Keratinocyte (primary cell): ENCODE measurements at regions not wholly inside any gene's neighbourhood (a gene's known extent, or its start where the extent isn't known, plus 50 kb on each side); places are given as distances from the start of the nearest gene placed in this dataset.

Experiments
- DNase-seq: peaks from one replicate; pipeline ENCODE4 v3.0.0-alpha.2; 2011; ENCODE audit warnings: low read depth, missing footprints, low spot score
- FAIRE-seq: peaks from 2 replicates; lab custom pipeline; 2011; peaks lifted over from hg19 to GRCh38; lab: Jason Lieb, UNC
- H2AFZ ChIP-seq: 2 replicates; pipeline ENCODE4 v1.6.0; 2012; ENCODE audit warnings: low read length, control low read depth, inconsistent platforms; ENCODE audit not compliant: control insufficient read depth
- H3K27ac ChIP-seq: 2 replicates; pipeline ENCODE4 v1.5.1; 2011; ENCODE audit warnings: low read length; ENCODE audit not compliant: control insufficient read depth, insufficient read depth
- H3K27me3 ChIP-seq: 3 replicates; pipeline ENCODE4 v1.6.0; 2011; ENCODE audit warnings: low read length; ENCODE audit not compliant: control insufficient read depth, insufficient read depth; ENCODE audit errors: extremely low read depth
- H3K36me3 ChIP-seq, 2 experiments: 2 replicates in 1 of 2; 3 replicates in 1 of 2; pipeline ENCODE4 v1.5.1; 2011; ENCODE audit warnings: low read length in 2 of 2, mild to moderate bottlenecking in 1 of 2; ENCODE audit not compliant: control insufficient read depth in 2 of 2, insufficient read depth in 2 of 2; ENCODE audit errors: extremely low read depth in 1 of 2
- H3K4me1 ChIP-seq: 3 replicates; pipeline ENCODE4 v1.5.1; 2011; ENCODE audit warnings: low read length; ENCODE audit not compliant: control insufficient read depth, insufficient read depth; ENCODE audit errors: extremely low read depth
- H3K4me2 ChIP-seq: 3 replicates; pipeline ENCODE4 v1.6.0; 2011; ENCODE audit warnings: low read depth, low read length; ENCODE audit not compliant: control insufficient read depth, insufficient read depth; ENCODE audit errors: extremely low read depth
- H3K4me3 ChIP-seq, 3 experiments: fragments of 200-600 bp in 1 of 3; sonication (generic) in 1 of 3; 2 replicates in 2 of 3; 3 replicates in 1 of 3; pipeline ENCODE4 v1.5.1; 2011 to 2016; ENCODE audit warnings: low read length in 3 of 3, mild to moderate bottlenecking in 3 of 3, control low read depth in 2 of 3, inconsistent platforms in 1 of 3, low read depth in 1 of 3, mixed read lengths in 1 of 3, mixed run types in 1 of 3, moderate library complexity in 1 of 3; ENCODE audit not compliant: control insufficient read depth in 2 of 3, insufficient read depth in 2 of 3; ENCODE audit errors: extremely low read depth in 1 of 3
- H3K79me2 ChIP-seq: 2 replicates; pipeline ENCODE4 v1.6.0; 2012; ENCODE audit warnings: low read length; ENCODE audit not compliant: control insufficient read depth, insufficient read depth
- H3K9ac ChIP-seq: 3 replicates; pipeline ENCODE4 v1.6.0; 2011; ENCODE audit warnings: low read length; ENCODE audit not compliant: control insufficient read depth, insufficient read depth; ENCODE audit errors: extremely low read depth
- H3K9me1 ChIP-seq: 3 replicates; pipeline ENCODE4 v1.6.0; 2011; ENCODE audit warnings: low read length; ENCODE audit not compliant: control insufficient read depth, insufficient read depth; ENCODE audit errors: extremely low read depth
- H3K9me3 ChIP-seq: 2 replicates; pipeline ENCODE4 v1.5.1; 2012; ENCODE audit warnings: low read depth, low read length; ENCODE audit not compliant: control insufficient read depth
- H4K20me1 ChIP-seq: 3 replicates; pipeline ENCODE4 v1.6.0; 2011; ENCODE audit warnings: low read length; ENCODE audit not compliant: control insufficient read depth, insufficient read depth; ENCODE audit errors: extremely low read depth
- EZH2 ChIP-seq: IDR thresholded peaks from one replicate; pipeline ENCODE4 v1.6.1; 2012; ENCODE audit warnings: inconsistent platforms, mild to moderate bottlenecking, low read length, moderate library complexity
- dilution Hi-C: fragments of 300-500 bp; cut with MboI; formaldehyde crosslinking; loops from one replicate; pipeline ENCODE4 v1.7.0; 2020; ENCODE audit warnings: low sequenced_read_pairs; ENCODE audit not compliant: extremely low pct_ligation_motif_present
- TF ChIP-seq, protein P1 (sequence below), 3 experiments: IDR thresholded peaks in 1 of 3; conservative IDR thresholded peaks in 1 of 3; optimal IDR thresholded peaks in 1 of 3; 2 replicates in 2 of 3; 3 replicates in 1 of 3; pipeline versions ENCODE3 to v1.5.1; 2011; ENCODE audit warnings: low read length in 3 of 3, mild to moderate bottlenecking in 3 of 3, moderate library complexity in 2 of 3, control low read depth in 1 of 3, inconsistent platforms in 1 of 3; ENCODE audit not compliant: insufficient read depth in 2 of 3; ENCODE audit errors: extremely low read depth in 1 of 3

DNA sequence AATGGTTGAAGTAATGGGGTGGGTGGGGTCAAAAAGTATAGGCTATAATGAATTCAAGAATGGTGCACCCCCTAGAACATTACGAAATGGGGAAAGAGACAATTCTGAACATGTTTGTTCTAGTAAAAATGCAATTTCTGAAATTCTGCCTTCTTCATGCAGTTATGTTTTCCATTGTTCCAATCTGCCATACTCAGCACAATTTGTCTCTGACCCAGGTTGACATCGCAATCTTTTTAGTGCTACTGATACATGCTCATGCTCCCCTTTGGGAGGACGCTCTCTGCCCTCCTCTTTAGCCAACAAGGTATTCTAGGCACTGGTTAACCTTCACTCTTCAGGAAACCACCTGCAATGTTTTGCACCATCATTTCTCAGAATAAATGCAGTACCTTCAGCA, 1303.9 kb upstream of the PIK3C3 start:
- Histone ChIP-seq H2AFZ (no peak overlapping the region), H3K27ac (no peak overlapping the region), H4K20me1 (no peaks in the 10 kb centered on the region), H3K4me3 (no peak overlapping the region), H3K9me1 (no peaks in the 10 kb centered on the region), H3K9ac (no peak overlapping the region), H3K9me3 (no peaks in the 10 kb centered on the region), H3K27me3 (no peaks in the 10 kb centered on the region), H3K4me2 (no peak overlapping the region), H3K79me2 (no peaks in the 10 kb centered on the region), H3K36me3 (no peaks in the 10 kb centered on the region), H3K4me1 (no peaks in the 10 kb centered on the region)
- DNase-seq (no peak), FAIRE-seq (no peak)
- TF ChIP-seq, protein P1, sequence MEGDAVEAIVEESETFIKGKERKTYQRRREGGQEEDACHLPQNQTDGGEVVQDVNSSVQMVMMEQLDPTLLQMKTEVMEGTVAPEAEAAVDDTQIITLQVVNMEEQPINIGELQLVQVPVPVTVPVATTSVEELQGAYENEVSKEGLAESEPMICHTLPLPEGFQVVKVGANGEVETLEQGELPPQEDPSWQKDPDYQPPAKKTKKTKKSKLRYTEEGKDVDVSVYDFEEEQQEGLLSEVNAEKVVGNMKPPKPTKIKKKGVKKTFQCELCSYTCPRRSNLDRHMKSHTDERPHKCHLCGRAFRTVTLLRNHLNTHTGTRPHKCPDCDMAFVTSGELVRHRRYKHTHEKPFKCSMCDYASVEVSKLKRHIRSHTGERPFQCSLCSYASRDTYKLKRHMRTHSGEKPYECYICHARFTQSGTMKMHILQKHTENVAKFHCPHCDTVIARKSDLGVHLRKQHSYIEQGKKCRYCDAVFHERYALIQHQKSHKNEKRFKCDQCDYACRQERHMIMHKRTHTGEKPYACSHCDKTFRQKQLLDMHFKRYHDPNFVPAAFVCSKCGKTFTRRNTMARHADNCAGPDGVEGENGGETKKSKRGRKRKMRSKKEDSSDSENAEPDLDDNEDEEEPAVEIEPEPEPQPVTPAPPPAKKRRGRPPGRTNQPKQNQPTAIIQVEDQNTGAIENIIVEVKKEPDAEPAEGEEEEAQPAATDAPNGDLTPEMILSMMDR (optimal IDR thresholded peaks at IDR 0.05 in 1 of 3, IDR thresholded peaks at IDR 0.05 in 1 of 3, conservative IDR thresholded peaks at IDR 0.05 in 1 of 3; ENCODE audit: extremely low read depth in 1 of 3, insufficient read depth in 2 of 3, low read length in 3 of 3): no peak
- TF ChIP-seq EZH2: no peak
- dilution Hi-C loops: no loop called here

DNA sequence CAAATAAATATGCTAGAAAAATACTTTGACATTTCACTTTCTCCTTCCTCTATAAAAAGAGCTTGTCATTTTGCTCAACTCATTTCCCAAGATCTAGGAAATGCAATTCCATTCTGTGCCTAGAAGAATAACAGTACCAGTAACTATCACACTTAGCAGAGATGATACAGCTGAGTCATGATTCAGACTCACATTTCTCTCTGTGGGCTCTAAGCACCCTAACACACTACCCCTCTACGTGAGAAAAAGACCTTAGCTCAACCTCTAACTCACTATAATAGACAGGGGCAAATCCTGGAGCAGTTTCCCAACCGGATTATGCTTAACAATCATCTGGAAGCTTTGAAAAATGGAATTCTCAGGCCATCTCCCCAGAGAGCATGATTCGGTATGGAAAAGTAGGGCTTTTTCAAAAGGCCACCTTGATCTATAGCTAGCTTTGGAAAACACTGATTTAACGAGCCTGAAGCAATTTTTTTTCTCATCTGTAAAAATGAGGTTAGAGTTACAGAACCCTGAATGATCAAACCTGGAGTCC, 1312.3 kb upstream of the PIK3C3 start:
- Histone ChIP-seq H3K4me2 (no peak overlapping the region), H3K9ac (no peak overlapping the region), H3K27me3 (no peaks in the 10 kb centered on the region), H4K20me1 (no peaks in the 10 kb centered on the region), H3K36me3 (no peaks in the 10 kb centered on the region), H3K79me2 (no peaks in the 10 kb centered on the region), H2AFZ (no peak overlapping the region), H3K9me1 (no peaks in the 10 kb centered on the region), H3K4me1 (no peaks in the 10 kb centered on the region), H3K27ac (no peak overlapping the region), H3K4me3 (no peak overlapping the region), H3K9me3 (no peaks in the 10 kb centered on the region)
- no peak for TF ChIP-seq EZH2
- TF ChIP-seq, protein P1 (optimal IDR thresholded peaks at IDR 0.05 in 1 of 3, IDR thresholded peaks at IDR 0.05 in 1 of 3, conservative IDR thresholded peaks at IDR 0.05 in 1 of 3; ENCODE audit: extremely low read depth in 1 of 3, insufficient read depth in 2 of 3, low read length in 3 of 3): no peak
- no peak for FAIRE-seq
- no peak for DNase-seq
- dilution Hi-C loops: no loop called here
